HCT116 (cell line): ENCODE measurements at regions not wholly inside any gene's neighbourhood (a gene's known extent, or its start where the extent isn't known, plus 50 kb on each side); places are given as distances from the start of the nearest gene placed in this dataset.

Experiments
- ATAC-seq: fragments of 200-7000 bp; cut with Tn5 transposase; 2 replicates; pipeline ENCODE4 v1.9.1; 2020; ENCODE audit warnings: mild to moderate bottlenecking, moderate library complexity
- BruUV-seq: library from RNA; stranded (reverse); fragments of 400-500 nt; replicated peaks from 2 replicates; lab custom pipeline; 2021; lab: Mats Ljungman, UMichigan
- CTCF ChIA-PET: fragments of 300-600 bp; sonication (Branson Sonifier 250); formaldehyde crosslinking; loops from one replicate; lab custom pipeline; 2021; ENCODE audit warnings: antibody characterized with exemption; lab: Charles Lee
- POLR2A ChIA-PET: fragments of 300-600, 350-600 bp; sonication (Branson Sonifier 250); formaldehyde crosslinking; loops from one replicate; lab custom pipeline; 2021; ENCODE audit warnings: antibody characterized with exemption; lab: Charles Lee
- RAD21 ChIA-PET, 2 experiments: fragments of 300-600 bp; sonication (Branson Sonifier 250); formaldehyde crosslinking; loops; one replicate each; lab custom pipeline; 2023; ENCODE audit warnings: low total read pairs in 2 of 2; ENCODE audit not compliant: uncharacterized antibody in 2 of 2, unreplicated experiment in 2 of 2, low non-redundant PET in 1 of 2; lab: Charles Lee
- DNase-seq: peaks from one replicate; pipeline ENCODE4 v3.0.0-alpha.2; 2010; ENCODE audit warnings: low read depth, low spot score
- H2AFZ ChIP-seq: fragments of 200-600 bp; shearing (Covaris generic), sonication (generic); 2 replicates; pipeline ENCODE4 v1.6.1; 2017; ENCODE audit warnings: low read depth, mixed run types, mixed read lengths, antibody characterized with exemption, low read length; ENCODE audit not compliant: poor library complexity, severe bottlenecking
- H3K27ac ChIP-seq: 2 replicates; pipeline ENCODE4 v1.5.1; 2012; ENCODE audit warnings: low read depth, low read length
- H3K27me3 ChIP-seq: fragments of 200-600 bp; sonication (generic); 2 replicates; pipeline ENCODE4 v1.6.1; 2016; ENCODE audit warnings: mixed run types, low read length, mixed read lengths; ENCODE audit not compliant: insufficient read depth
- H3K36me3 ChIP-seq, 2 experiments: fragments of 200-500 bp in 1 of 2; fragments of 200-600 bp in 1 of 2; sonication (Bioruptor generic) in 1 of 2; sonication (generic) in 1 of 2; 2 replicates each; pipeline versions ENCODE4 v1.5.1 to v1.6.1; 2014 to 2016; ENCODE audit warnings: low read length in 2 of 2, inconsistent platforms in 1 of 2, mixed read lengths in 1 of 2, mixed run types in 1 of 2; ENCODE audit not compliant: insufficient read depth in 2 of 2, control insufficient read depth in 1 of 2
- H3K4me1 ChIP-seq, 2 experiments: fragments of 200-600 bp in 1 of 2; sonication (generic) in 1 of 2; 2 replicates each; pipeline versions ENCODE4 v1.5.1 to v1.6.1; 2012 to 2017; ENCODE audit warnings: low read length in 2 of 2, inconsistent platforms in 1 of 2, mild to moderate bottlenecking in 1 of 2, mixed read lengths in 1 of 2, mixed run types in 1 of 2, moderate library complexity in 1 of 2; ENCODE audit not compliant: insufficient read depth in 2 of 2, control insufficient read depth in 1 of 2
- H3K4me2 ChIP-seq: fragments of 200-600 bp; sonication (generic); 2 replicates; pipeline ENCODE4 v1.6.1; 2017; ENCODE audit warnings: mixed run types, low read length, mixed read lengths
- H3K4me3 ChIP-seq, 2 experiments: fragments of 200-600 bp in 1 of 2; sonication (generic) in 1 of 2; replicated peaks in 1 of 2; 2 replicates each; pipeline ENCODE4 v1.5.1; 2011 to 2016; ENCODE audit warnings: low read length in 2 of 2, control low read depth in 1 of 2, low read depth in 1 of 2, mild to moderate bottlenecking in 1 of 2, mixed read lengths in 1 of 2, mixed run types in 1 of 2
- H3K79me2 ChIP-seq: fragments of 200-600 bp; sonication (generic); 2 replicates; pipeline ENCODE4 v1.6.1; 2017; ENCODE audit warnings: mild to moderate bottlenecking, mixed run types, low read length, moderate library complexity, mixed read lengths; ENCODE audit not compliant: insufficient read depth
- H3K9ac ChIP-seq: fragments of 200-600 bp; sonication (generic); 2 replicates; pipeline ENCODE4 v1.6.1; 2016; ENCODE audit warnings: low read length, mixed read lengths
- H3K9me2 ChIP-seq: fragments of 200-600 bp; sonication (generic), shearing (Covaris generic); 2 replicates; pipeline ENCODE4 v1.6.1; 2017; ENCODE audit warnings: mixed run types, mild to moderate bottlenecking, moderate library complexity; ENCODE audit not compliant: insufficient read depth
- H3K9me3 ChIP-seq, 2 experiments: fragments of 200-500 bp in 1 of 2; fragments of 200-600 bp in 1 of 2; sonication (Bioruptor generic) in 1 of 2; sonication (generic) in 1 of 2; 2 replicates each; pipeline ENCODE4 v1.6.1; 2014 to 2017; ENCODE audit warnings: low read length in 2 of 2, mixed read lengths in 2 of 2, inconsistent platforms in 1 of 2, low read depth in 1 of 2, mild to moderate bottlenecking in 1 of 2, mixed run types in 1 of 2, moderate library complexity in 1 of 2; ENCODE audit not compliant: control insufficient read depth in 1 of 2, insufficient read depth in 1 of 2
- H4K20me1 ChIP-seq: fragments of 200-600 bp; sonication (generic), shearing (Covaris generic); 2 replicates; pipeline ENCODE4 v1.6.1; 2017; ENCODE audit warnings: mixed run types, mild to moderate bottlenecking, moderate library complexity; ENCODE audit not compliant: insufficient read depth
- CBX3 ChIP-seq: IDR thresholded peaks from 2 replicates; pipeline ENCODE4 v1.6.1; 2012; ENCODE audit warnings: low read depth
- ELF1 ChIP-seq: IDR thresholded peaks from 2 replicates; pipeline ENCODE4 v1.6.1; 2012; ENCODE audit warnings: low read depth, borderline replicate concordance
- EZH2phosphoT487 ChIP-seq: fragments of 200-600 bp; IDR thresholded peaks from 2 replicates; pipeline ENCODE4 v1.6.1; 2018; ENCODE audit warnings: antibody characterized with exemption, borderline replicate concordance
- RAD21 ChIP-seq: IDR thresholded peaks from 2 replicates; pipeline ENCODE4 v1.6.1; 2012; ENCODE audit warnings: low read depth, mild to moderate bottlenecking
- SIN3A ChIP-seq: IDR thresholded peaks from 2 replicates; pipeline ENCODE4 v1.6.1; 2012; ENCODE audit warnings: low read depth
- SP1 ChIP-seq: IDR thresholded peaks from 2 replicates; pipeline ENCODE4 v1.6.1; 2012; ENCODE audit warnings: low read depth
- TCF7L2 ChIP-seq: IDR thresholded peaks from 2 replicates; pipeline ENCODE4 v1.7.0; 2011; ENCODE audit warnings: borderline replicate concordance, inconsistent platforms; ENCODE audit not compliant: insufficient read depth, insufficient read length; ENCODE audit errors: extremely low read depth
- intact Hi-C: fragments of 100-400 bp; cut with micrococcal nuclease; formaldehyde crosslinking; loops from 2 replicates; pipeline ENCODE4 v1.10.0; 2022
- TF ChIP-seq, protein P1 (sequence below): IDR thresholded peaks from 2 replicates; pipeline ENCODE4 v1.6.1; 2012
- TF ChIP-seq, protein P2 (sequence below): IDR thresholded peaks from 2 replicates; pipeline ENCODE4 v1.6.1; 2011; ENCODE audit warnings: mild to moderate bottlenecking, low read length, moderate library complexity; ENCODE audit not compliant: insufficient replicate concordance; ENCODE audit errors: extremely low read depth
- TF ChIP-seq, protein P3 (sequence below): IDR thresholded peaks from 2 replicates; pipeline ENCODE4 v1.6.1; 2012

DNA sequence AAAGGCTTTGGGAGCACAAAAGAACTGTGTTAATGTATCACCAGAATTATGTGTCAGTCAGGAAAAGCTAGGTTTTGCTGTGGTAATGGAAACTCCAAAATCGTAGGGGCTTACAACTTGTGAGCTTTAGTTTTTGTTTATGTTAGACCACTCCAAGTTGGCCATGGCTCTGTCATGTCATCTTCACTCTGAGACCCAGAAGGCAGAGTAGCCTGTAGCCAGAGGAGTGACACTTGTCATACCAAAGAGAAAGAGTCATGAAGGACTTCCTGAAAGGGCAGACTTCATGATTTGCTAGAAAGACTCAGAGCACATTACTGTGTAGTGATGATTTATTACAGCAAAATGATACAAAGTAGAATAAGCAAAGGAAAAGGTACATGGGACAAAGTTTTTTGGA, 133.6 kb upstream of the SSTR1 start:
- POLR2A ChIA-PET: no interaction called here
- H3K79me2 ChIP-seq: no peaks in the 10 kb centered on the region
- CTCF ChIA-PET: no interaction called here
- no peaks in the 10 kb centered on the region for H3K36me3 ChIP-seq
- H2AFZ ChIP-seq: no peak overlapping the region
- no peaks in the 10 kb centered on the region for H3K9me2 ChIP-seq
- TF ChIP-seq EZH2phosphoT487: no peak
- no peak for TF ChIP-seq RAD21
- TF ChIP-seq, protein P1, sequence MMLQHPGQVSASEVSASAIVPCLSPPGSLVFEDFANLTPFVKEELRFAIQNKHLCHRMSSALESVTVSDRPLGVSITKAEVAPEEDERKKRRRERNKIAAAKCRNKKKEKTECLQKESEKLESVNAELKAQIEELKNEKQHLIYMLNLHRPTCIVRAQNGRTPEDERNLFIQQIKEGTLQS: no peak
- TF ChIP-seq TCF7L2: no peak
- TF ChIP-seq, protein P2, sequence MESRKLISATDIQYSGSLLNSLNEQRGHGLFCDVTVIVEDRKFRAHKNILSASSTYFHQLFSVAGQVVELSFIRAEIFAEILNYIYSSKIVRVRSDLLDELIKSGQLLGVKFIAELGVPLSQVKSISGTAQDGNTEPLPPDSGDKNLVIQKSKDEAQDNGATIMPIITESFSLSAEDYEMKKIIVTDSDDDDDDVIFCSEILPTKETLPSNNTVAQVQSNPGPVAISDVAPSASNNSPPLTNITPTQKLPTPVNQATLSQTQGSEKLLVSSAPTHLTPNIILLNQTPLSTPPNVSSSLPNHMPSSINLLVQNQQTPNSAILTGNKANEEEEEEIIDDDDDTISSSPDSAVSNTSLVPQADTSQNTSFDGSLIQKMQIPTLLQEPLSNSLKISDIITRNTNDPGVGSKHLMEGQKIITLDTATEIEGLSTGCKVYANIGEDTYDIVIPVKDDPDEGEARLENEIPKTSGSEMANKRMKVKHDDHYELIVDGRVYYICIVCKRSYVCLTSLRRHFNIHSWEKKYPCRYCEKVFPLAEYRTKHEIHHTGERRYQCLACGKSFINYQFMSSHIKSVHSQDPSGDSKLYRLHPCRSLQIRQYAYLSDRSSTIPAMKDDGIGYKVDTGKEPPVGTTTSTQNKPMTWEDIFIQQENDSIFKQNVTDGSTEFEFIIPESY: no peak
- no peak for TF ChIP-seq SP1
- no peak for TF ChIP-seq SIN3A
- TF ChIP-seq, protein P3, sequence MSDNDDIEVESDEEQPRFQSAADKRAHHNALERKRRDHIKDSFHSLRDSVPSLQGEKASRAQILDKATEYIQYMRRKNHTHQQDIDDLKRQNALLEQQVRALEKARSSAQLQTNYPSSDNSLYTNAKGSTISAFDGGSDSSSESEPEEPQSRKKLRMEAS: no peak
- no peak for TF ChIP-seq CBX3
- no peak for TF ChIP-seq ELF1
- no peak for DNase-seq
- H3K27me3 ChIP-seq: no peaks in the 10 kb centered on the region
- H3K4me3 ChIP-seq: no peak overlapping the region
- H3K27ac ChIP-seq: no peak overlapping the region
- no peaks in the 10 kb centered on the region for H3K4me1 ChIP-seq
- intact Hi-C loops: no loop called here
- no peaks in the 10 kb centered on the region for H3K9me3 ChIP-seq
- RAD21 ChIA-PET: no interaction called here
- H4K20me1 ChIP-seq: no peaks in the 10 kb centered on the region
- no TSS peak for BruUV-seq
- no peak overlapping the region for H3K4me2 ChIP-seq
- no peak for ATAC-seq
- H3K9ac ChIP-seq: no peak overlapping the region
